ENCODE measurements at regions not wholly inside any gene's neighbourhood (a gene's known extent, or its start where the extent isn't known, plus 50 kb on each side); places are given as distances from the start of the nearest gene placed in this dataset.

DNA sequence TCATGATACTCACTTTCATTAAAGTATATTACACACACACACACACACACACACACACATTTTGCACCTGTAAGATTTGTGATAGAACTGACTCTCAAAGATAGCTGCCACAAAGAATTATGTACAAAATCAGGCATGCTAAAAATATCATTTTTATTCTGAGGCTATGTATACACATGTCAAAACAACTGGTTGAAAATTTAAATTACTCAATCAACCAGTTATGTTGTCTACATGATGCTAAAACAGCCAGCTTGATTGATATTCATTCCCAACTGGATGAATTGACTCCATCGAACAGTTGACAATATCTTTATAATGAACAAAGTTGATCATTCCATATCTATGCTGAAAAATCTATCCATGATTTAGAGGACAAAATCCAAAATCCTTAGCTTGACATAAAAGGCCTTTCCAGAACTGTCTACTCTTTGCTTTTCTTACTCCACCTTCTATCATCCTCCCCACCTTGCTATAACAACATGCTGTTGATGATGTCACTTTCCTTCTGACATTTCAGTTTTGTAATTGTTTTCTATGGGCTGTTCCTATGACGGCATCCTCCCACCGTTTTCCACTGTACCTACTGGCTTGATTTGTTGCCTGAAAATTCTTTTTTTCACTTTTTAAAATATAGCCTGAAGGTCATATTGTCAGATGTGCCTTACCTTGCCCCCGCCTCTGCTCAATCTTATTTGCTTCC, 321.5 kb upstream of the OLFM3 start:
- POLR2A ChIA-PET = no interaction called here

DNA sequence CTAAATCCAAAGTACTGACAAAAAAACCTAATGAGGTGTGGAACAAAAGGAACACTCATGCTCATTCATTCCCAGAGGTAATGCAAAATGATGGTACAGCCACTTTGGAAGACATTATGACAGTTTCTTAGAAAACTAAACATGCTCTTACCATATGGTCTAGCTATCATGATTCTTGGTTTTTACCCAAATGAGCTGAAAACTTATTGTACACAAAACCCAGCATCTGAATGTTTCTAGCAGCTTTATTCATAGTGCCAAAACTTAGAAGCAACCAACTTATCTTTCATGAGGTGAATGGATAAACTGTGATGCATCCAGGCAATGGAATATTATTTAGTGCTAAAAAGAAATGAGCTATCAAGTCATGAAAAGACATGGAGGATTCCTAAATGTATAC, 318.4 kb upstream of the OLFM3 start:
- H3K9me3 ChIP-seq (ENCODE audit: control insufficient read depth, insufficient read depth, low read depth, low read length) = no peaks in the 10 kb centered on the region
- BruUV-seq (replicated peaks) = no TSS peak
- TF ChIP-seq SIN3A (IDR thresholded peaks at IDR 0.05; ENCODE audit: borderline replicate concordance, insufficient read depth, low read depth, low read length) (no peak), POLR2AphosphoS5 (IDR thresholded peaks at IDR 0.05; ENCODE audit: low read depth, low read length) (no peak), TCF7L2 (IDR thresholded peaks at IDR 0.05; ENCODE audit: low read depth, low read length) (no peak)
- TF ChIP-seq, protein P1, sequence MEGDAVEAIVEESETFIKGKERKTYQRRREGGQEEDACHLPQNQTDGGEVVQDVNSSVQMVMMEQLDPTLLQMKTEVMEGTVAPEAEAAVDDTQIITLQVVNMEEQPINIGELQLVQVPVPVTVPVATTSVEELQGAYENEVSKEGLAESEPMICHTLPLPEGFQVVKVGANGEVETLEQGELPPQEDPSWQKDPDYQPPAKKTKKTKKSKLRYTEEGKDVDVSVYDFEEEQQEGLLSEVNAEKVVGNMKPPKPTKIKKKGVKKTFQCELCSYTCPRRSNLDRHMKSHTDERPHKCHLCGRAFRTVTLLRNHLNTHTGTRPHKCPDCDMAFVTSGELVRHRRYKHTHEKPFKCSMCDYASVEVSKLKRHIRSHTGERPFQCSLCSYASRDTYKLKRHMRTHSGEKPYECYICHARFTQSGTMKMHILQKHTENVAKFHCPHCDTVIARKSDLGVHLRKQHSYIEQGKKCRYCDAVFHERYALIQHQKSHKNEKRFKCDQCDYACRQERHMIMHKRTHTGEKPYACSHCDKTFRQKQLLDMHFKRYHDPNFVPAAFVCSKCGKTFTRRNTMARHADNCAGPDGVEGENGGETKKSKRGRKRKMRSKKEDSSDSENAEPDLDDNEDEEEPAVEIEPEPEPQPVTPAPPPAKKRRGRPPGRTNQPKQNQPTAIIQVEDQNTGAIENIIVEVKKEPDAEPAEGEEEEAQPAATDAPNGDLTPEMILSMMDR (IDR thresholded peaks at IDR 0.05) = no peak
- TF ChIP-seq, protein P2, sequence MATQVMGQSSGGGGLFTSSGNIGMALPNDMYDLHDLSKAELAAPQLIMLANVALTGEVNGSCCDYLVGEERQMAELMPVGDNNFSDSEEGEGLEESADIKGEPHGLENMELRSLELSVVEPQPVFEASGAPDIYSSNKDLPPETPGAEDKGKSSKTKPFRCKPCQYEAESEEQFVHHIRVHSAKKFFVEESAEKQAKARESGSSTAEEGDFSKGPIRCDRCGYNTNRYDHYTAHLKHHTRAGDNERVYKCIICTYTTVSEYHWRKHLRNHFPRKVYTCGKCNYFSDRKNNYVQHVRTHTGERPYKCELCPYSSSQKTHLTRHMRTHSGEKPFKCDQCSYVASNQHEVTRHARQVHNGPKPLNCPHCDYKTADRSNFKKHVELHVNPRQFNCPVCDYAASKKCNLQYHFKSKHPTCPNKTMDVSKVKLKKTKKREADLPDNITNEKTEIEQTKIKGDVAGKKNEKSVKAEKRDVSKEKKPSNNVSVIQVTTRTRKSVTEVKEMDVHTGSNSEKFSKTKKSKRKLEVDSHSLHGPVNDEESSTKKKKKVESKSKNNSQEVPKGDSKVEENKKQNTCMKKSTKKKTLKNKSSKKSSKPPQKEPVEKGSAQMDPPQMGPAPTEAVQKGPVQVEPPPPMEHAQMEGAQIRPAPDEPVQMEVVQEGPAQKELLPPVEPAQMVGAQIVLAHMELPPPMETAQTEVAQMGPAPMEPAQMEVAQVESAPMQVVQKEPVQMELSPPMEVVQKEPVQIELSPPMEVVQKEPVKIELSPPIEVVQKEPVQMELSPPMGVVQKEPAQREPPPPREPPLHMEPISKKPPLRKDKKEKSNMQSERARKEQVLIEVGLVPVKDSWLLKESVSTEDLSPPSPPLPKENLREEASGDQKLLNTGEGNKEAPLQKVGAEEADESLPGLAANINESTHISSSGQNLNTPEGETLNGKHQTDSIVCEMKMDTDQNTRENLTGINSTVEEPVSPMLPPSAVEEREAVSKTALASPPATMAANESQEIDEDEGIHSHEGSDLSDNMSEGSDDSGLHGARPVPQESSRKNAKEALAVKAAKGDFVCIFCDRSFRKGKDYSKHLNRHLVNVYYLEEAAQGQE (IDR thresholded peaks at IDR 0.05; ENCODE audit: insufficient read depth in 1 of 2, low read depth in 2 of 2, low read length in 1 of 2) = no peak
- no peaks in the 10 kb centered on the region for H3K27me3 ChIP-seq (ENCODE audit: control insufficient read depth, insufficient read depth, low read length)
- intact Hi-C loops (cut with micrococcal nuclease; ENCODE audit: unreplicated experiment) (no loop called here), in situ Hi-C loops (cut with HindIII; ENCODE audit: low pct_unique_long_range_greater_than_20kb, low sequenced_read_pairs) (no loop called here)
- ChIA-PET CTCF (no interaction called here), POLR2A (no interaction called here)
- H3K36me3 ChIP-seq (ENCODE audit: control insufficient read depth, insufficient read depth, low read length) = no peaks in the 10 kb centered on the region
- H3K4me1 ChIP-seq (ENCODE audit: control insufficient read depth, insufficient read depth, low read length) = no peaks in the 10 kb centered on the region
- no peak overlapping the region for H3K4me3 ChIP-seq (ENCODE audit: low read depth in 2 of 2, low read length in 2 of 2)
- ATAC-seq (no peak), DNase-seq (ENCODE audit: low read depth, low spot score) (no peak)
- no peak overlapping the region for H3K27ac ChIP-seq (ENCODE audit: low read length)

More for the DNA sequence above, 321.5 kb upstream of the OLFM3 start:
- intact Hi-C loops (cut with micrococcal nuclease; ENCODE audit: unreplicated experiment) = no loop called here
- DNase-seq (ENCODE audit: low read depth, low spot score) = no peak
- CTCF ChIA-PET = no interaction called here
- no peak overlapping the region for H3K27ac ChIP-seq (ENCODE audit: low read length)
- H3K27me3 ChIP-seq (ENCODE audit: control insufficient read depth, insufficient read depth, low read length) = no peaks in the 10 kb centered on the region
- H3K4me1 ChIP-seq (ENCODE audit: control insufficient read depth, insufficient read depth, low read length) = no peaks in the 10 kb centered on the region
- no peak overlapping the region for H3K4me3 ChIP-seq (ENCODE audit: low read depth in 2 of 2, low read length in 2 of 2)
- no TSS peak for BruUV-seq (replicated peaks)
- no peak for ATAC-seq
- H3K36me3 ChIP-seq (ENCODE audit: control insufficient read depth, insufficient read depth, low read length) = no peaks in the 10 kb centered on the region
- in situ Hi-C loops (cut with HindIII; ENCODE audit: low pct_unique_long_range_greater_than_20kb, low sequenced_read_pairs) = no loop called here
- H3K9me3 ChIP-seq (ENCODE audit: control insufficient read depth, insufficient read depth, low read depth, low read length) = no peaks in the 10 kb centered on the region
- TF ChIP-seq SIN3A (IDR thresholded peaks at IDR 0.05; ENCODE audit: borderline replicate concordance, insufficient read depth, low read depth, low read length) = no peak
- TF ChIP-seq, protein P1 (IDR thresholded peaks at IDR 0.05) = no peak
- no peak for TF ChIP-seq POLR2AphosphoS5 (IDR thresholded peaks at IDR 0.05; ENCODE audit: low read depth, low read length)
- TF ChIP-seq TCF7L2 (IDR thresholded peaks at IDR 0.05; ENCODE audit: low read depth, low read length) = no peak

Data from Panc1 (cell line).